Stomach (tissue), 4 donors: ENCODE measurements at regions not wholly inside any gene's neighbourhood (a gene's known extent, or its start where the extent isn't known, plus 50 kb on each side); places are given as distances from the start of the nearest gene placed in this dataset.

Experiments used
- POLR2A ChIP-seq, 4 donors: fragments of 450-650 bp; IDR thresholded peaks; one replicate each; pipeline ENCODE4 v1.6.1; 2016; ENCODE audit warnings: antibody characterized with exemption in 4 of 4, control low read depth in 2 of 4, mild to moderate bottlenecking in 1 of 4, moderate library complexity in 1 of 4
- TF ChIP-seq, protein P1 (sequence below), 7 experiments: fragments of 450-650 bp in 4 of 7; fragments of 200-600 bp in 3 of 7; sonication (generic) in 3 of 7; IDR thresholded peaks; one replicate each; pipeline ENCODE4 v1.5.1; 2016 to 2019; ENCODE audit warnings: antibody characterized with exemption in 7 of 7, control low read depth in 2 of 7, mild to moderate bottlenecking in 1 of 7

DNA sequence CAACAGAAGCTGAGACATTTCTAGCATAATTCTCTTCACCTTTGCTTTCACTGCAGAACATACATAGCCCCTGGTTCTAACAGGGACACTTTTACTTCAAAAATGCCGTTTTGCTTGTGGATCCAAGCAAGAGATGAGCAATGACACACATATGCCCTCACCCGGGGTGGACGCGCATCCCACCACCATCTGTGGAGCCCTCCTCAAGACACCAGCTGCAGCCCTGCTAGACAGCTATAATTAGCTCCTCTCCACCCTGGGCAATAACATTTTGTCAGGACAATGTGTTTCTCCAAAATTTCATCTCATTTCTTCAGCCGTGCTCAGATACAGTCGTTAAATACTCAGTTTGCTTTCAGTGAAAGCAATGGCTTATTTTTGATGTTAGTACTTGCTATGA, 368.7 kb upstream of the RAB6C start:
- no peak for TF ChIP-seq POLR2A (IDR thresholded peaks at IDR 0.05)
- TF ChIP-seq, protein P1, sequence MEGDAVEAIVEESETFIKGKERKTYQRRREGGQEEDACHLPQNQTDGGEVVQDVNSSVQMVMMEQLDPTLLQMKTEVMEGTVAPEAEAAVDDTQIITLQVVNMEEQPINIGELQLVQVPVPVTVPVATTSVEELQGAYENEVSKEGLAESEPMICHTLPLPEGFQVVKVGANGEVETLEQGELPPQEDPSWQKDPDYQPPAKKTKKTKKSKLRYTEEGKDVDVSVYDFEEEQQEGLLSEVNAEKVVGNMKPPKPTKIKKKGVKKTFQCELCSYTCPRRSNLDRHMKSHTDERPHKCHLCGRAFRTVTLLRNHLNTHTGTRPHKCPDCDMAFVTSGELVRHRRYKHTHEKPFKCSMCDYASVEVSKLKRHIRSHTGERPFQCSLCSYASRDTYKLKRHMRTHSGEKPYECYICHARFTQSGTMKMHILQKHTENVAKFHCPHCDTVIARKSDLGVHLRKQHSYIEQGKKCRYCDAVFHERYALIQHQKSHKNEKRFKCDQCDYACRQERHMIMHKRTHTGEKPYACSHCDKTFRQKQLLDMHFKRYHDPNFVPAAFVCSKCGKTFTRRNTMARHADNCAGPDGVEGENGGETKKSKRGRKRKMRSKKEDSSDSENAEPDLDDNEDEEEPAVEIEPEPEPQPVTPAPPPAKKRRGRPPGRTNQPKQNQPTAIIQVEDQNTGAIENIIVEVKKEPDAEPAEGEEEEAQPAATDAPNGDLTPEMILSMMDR (IDR thresholded peaks at IDR 0.05) = no peak
